IMR-90 (cell line): ENCODE measurements at regions not wholly inside any gene's neighbourhood (a gene's known extent, or its start where the extent isn't known, plus 50 kb on each side); places are given as distances from the start of the nearest gene placed in this dataset.

Source experiments
- ATAC-seq: fragments of 200-7000 bp; cut with Tn5 transposase; 2 replicates; pipeline ENCODE4 v1.9.1; 2020; ENCODE audit warnings: low read depth, mild to moderate bottlenecking, moderate library complexity
- BruUV-seq: library from RNA; stranded (reverse); fragments of 400-500 nt; replicated peaks from 2 replicates; lab custom pipeline; 2021; lab: Mats Ljungman, UMichigan
- CTCF ChIA-PET: fragments of 300-600 bp; formaldehyde crosslinking; extraction: SDS; loops from one replicate; lab custom pipeline; 2021; ENCODE audit warnings: antibody characterized with exemption; lab: Yijun Ruan, JAX
- POLR2A ChIA-PET: fragments of 300-600 bp; sonication (Branson Sonifier 250); formaldehyde crosslinking; loops from one replicate; lab custom pipeline; 2022; ENCODE audit warnings: antibody characterized with exemption; ENCODE audit not compliant: unreplicated experiment; lab: Charles Lee
- DNase-seq: peaks from one replicate; pipeline ENCODE4 v3.0.0; 2013
- H2AFZ ChIP-seq: replicated peaks from 2 replicates; pipeline ENCODE3; 2013; ENCODE audit warnings: low read length, mild to moderate bottlenecking; ENCODE audit not compliant: poor library complexity
- H2AK5ac ChIP-seq: 2 replicates; pipeline ENCODE4 v1.6.1; 2013; ENCODE audit warnings: low read depth, low read length, inconsistent platforms
- H2AK9ac ChIP-seq: replicated peaks from 2 replicates; pipeline ENCODE3; 2013; ENCODE audit warnings: mild to moderate bottlenecking, low read depth, low read length, moderate library complexity; ENCODE audit not compliant: poor library complexity
- H2BK120ac ChIP-seq: 2 replicates; pipeline ENCODE4 v1.6.1; 2013; ENCODE audit warnings: low read depth, low read length, inconsistent platforms
- H2BK15ac ChIP-seq: 3 replicates; pipeline ENCODE4 v1.6.1; 2013; ENCODE audit warnings: low read depth, low read length, inconsistent platforms
- H2BK20ac ChIP-seq: 2 replicates; pipeline ENCODE4 v1.6.1; 2013; ENCODE audit warnings: low read depth, mild to moderate bottlenecking, inconsistent platforms, low read length, moderate library complexity
- H2BK5ac ChIP-seq: 2 replicates; pipeline ENCODE4 v1.6.1; 2013; ENCODE audit warnings: mild to moderate bottlenecking, low read depth, low read length, inconsistent platforms; ENCODE audit not compliant: poor library complexity, severe bottlenecking
- H3K14ac ChIP-seq: replicated peaks from 2 replicates; pipeline ENCODE4 v1.6.1; 2013; ENCODE audit warnings: low read depth, low read length, inconsistent platforms
- H3K18ac ChIP-seq: 2 replicates; pipeline ENCODE4 v1.6.1; 2013; ENCODE audit warnings: low read depth, low read length, control low read depth
- H3K23ac ChIP-seq: 2 replicates; pipeline ENCODE4 v1.6.1; 2013; ENCODE audit warnings: low read depth, low read length, inconsistent platforms
- H3K27ac ChIP-seq: 2 replicates; pipeline ENCODE4 v1.5.1; 2013; ENCODE audit warnings: mild to moderate bottlenecking, control low read depth, low read length; ENCODE audit not compliant: insufficient read depth
- H3K27me3 ChIP-seq: 2 replicates; pipeline ENCODE4 v1.6.1; 2013; ENCODE audit warnings: low read length; ENCODE audit not compliant: control insufficient read depth, insufficient read depth
- H3K36me3 ChIP-seq: 2 replicates; pipeline ENCODE4 v1.6.1; 2013; ENCODE audit warnings: low read length, mixed read lengths; ENCODE audit not compliant: control insufficient read depth, insufficient read depth
- H3K4ac ChIP-seq: 2 replicates; pipeline ENCODE4 v1.6.1; 2013; ENCODE audit warnings: low read depth, low read length, inconsistent platforms
- H3K4me1 ChIP-seq: 2 replicates; pipeline ENCODE4 v1.6.1; 2013; ENCODE audit warnings: low read length, mixed read lengths; ENCODE audit not compliant: control insufficient read depth, insufficient read depth
- H3K4me2 ChIP-seq: 2 replicates; pipeline ENCODE4 v1.6.1; 2013; ENCODE audit warnings: low read depth, mild to moderate bottlenecking, control low read depth, low read length, moderate library complexity
- H3K4me3 ChIP-seq: 2 replicates; pipeline ENCODE4 v1.5.1; 2013; ENCODE audit warnings: low read depth, mild to moderate bottlenecking, control low read depth, low read length, moderate library complexity; ENCODE audit not compliant: insufficient read depth
- H3K56ac ChIP-seq: 2 replicates; pipeline ENCODE4 v1.6.1; 2013; ENCODE audit warnings: low read length, inconsistent platforms; ENCODE audit not compliant: insufficient read depth; ENCODE audit errors: extremely low read depth
- H3K79me1 ChIP-seq, 2 experiments: 2 replicates each; pipeline ENCODE4 v1.6.1; 2013; ENCODE audit warnings: low read length in 2 of 2, inconsistent platforms in 1 of 2, low read depth in 1 of 2
- H3K9ac ChIP-seq: 2 replicates; pipeline ENCODE4 v1.6.1; 2013; ENCODE audit warnings: low read depth, low read length, control low read depth
- H3K9me1 ChIP-seq: 2 replicates; pipeline ENCODE4 v1.6.1; 2013; ENCODE audit warnings: low read length, inconsistent platforms; ENCODE audit not compliant: insufficient read depth
- H3K9me3 ChIP-seq: 2 replicates; pipeline ENCODE4 v1.6.1; 2013; ENCODE audit warnings: low read length; ENCODE audit not compliant: control insufficient read depth, insufficient read depth
- H4K20me1 ChIP-seq: 2 replicates; pipeline ENCODE4 v1.6.1; 2013; ENCODE audit warnings: low read length, inconsistent platforms; ENCODE audit not compliant: insufficient read depth
- H4K5ac ChIP-seq: 2 replicates; pipeline ENCODE4 v1.6.1; 2013; ENCODE audit warnings: mild to moderate bottlenecking, low read depth, low read length, control low read depth
- H4K8ac ChIP-seq, 2 experiments: 2 replicates each; pipeline ENCODE4 v1.6.1; 2013; ENCODE audit warnings: low read depth in 2 of 2, low read length in 2 of 2, control low read depth in 1 of 2, inconsistent platforms in 1 of 2
- H4K91ac ChIP-seq: 2 replicates; pipeline ENCODE4 v1.6.1; 2013; ENCODE audit warnings: low read depth, low read length, inconsistent platforms; ENCODE audit not compliant: insufficient read depth
- MAZ ChIP-seq: IDR thresholded peaks from 2 replicates; pipeline ENCODE4 v1.6.1; 2012; ENCODE audit warnings: low read depth, mild to moderate bottlenecking, low read length, improper control_type of control experiment, moderate library complexity, borderline replicate concordance
- WGBS, 2 experiments: methylation state at CpG; one replicate each; pipeline versions ENCODE4 v1.1.5 to v1.1.7; 2013; ENCODE audit warnings: missing lambda C conversion rate in 2 of 2; ENCODE audit not compliant: insufficient read length in 1 of 2; ENCODE audit errors: extremely low coverage in 2 of 2; 5-methylcytosine and 5-hydroxymethylcytosine counted together
- dilution Hi-C: fragments of 300-500 bp; cut with HindIII; formaldehyde crosslinking; loops from one replicate; pipeline ENCODE4 v1.14.3; 2018; ENCODE audit warnings: low sequenced_read_pairs; ENCODE audit not compliant: unreplicated experiment
- in situ Hi-C: fragments of 300-500 bp; cut with MboI; formaldehyde crosslinking; loops from 3 replicates; pipeline ENCODE4 v1.14.3; 2019; ENCODE audit warnings: low sequenced_read_pairs, inconsistent platforms, mixed read lengths
- intact Hi-C: fragments of 100-400 bp; cut with micrococcal nuclease; formaldehyde crosslinking; loops from 2 replicates; pipeline ENCODE4 v1.10.0; 2022

- H2AK5ac ChIP-seq: no peak overlapping the region
- WGBS, 2 experiments: 80% methylated on average over 1 of the region's 14 CpGs; no CpG with 5 or more reads in 1 of the 2 experiments
- H2AK9ac ChIP-seq: no peak overlapping the region
- ChIA-PET POLR2A (no interaction called here), CTCF (interaction anchor here (1.0 kb wide), 1 partner anchor 10 kb away, joined by 3 read pairs; no protein-coding TSS in a partner anchor)
- H4K91ac ChIP-seq: no peak overlapping the region
- intact Hi-C loops: no loop called here
- BruUV-seq: no TSS peak
- no peak overlapping the region for H4K8ac ChIP-seq
- no peak for ATAC-seq
- no peak overlapping the region for H3K14ac ChIP-seq
- no peaks in the 10 kb centered on the region for H3K9me3 ChIP-seq
- no peak overlapping the region for H3K4ac ChIP-seq
- no peak overlapping the region for H2BK120ac ChIP-seq
- H3K27me3 ChIP-seq: peaks cover 14% of the 10 kb centered on the region
- no peak overlapping the region for H2BK20ac ChIP-seq
- no peaks in the 10 kb centered on the region for H3K9me1 ChIP-seq
- no peak overlapping the region for H3K18ac ChIP-seq
- in situ Hi-C loops: no loop called here
- dilution Hi-C loops: no loop called here
- no peaks in the 10 kb centered on the region for H3K79me1 ChIP-seq
- H3K4me3 ChIP-seq: no peak overlapping the region
- H4K20me1 ChIP-seq: no peaks in the 10 kb centered on the region
- no peak overlapping the region for H2AFZ ChIP-seq
- no peak overlapping the region for H2BK5ac ChIP-seq
- TF ChIP-seq MAZ: no peak
- no peak overlapping the region for H3K4me2 ChIP-seq
- no peak overlapping the region for H3K56ac ChIP-seq
- H3K36me3 ChIP-seq: no peaks in the 10 kb centered on the region
- no peaks in the 10 kb centered on the region for H3K4me1 ChIP-seq
- H3K27ac ChIP-seq: no peak overlapping the region
- no peak overlapping the region for H4K5ac ChIP-seq
- no peak overlapping the region for H3K23ac ChIP-seq
- no peak overlapping the region for H3K9ac ChIP-seq
- DNase-seq: no peak
- no peak overlapping the region for H2BK15ac ChIP-seq
Measured at GRCh38 chr3:28846971-28847478, 433.8 kb upstream of the RBMS3 start.
